ENCODE measurements at regions not wholly inside any gene's neighbourhood (a gene's known extent, or its start where the extent isn't known, plus 50 kb on each side); places are given as distances from the start of the nearest gene placed in this dataset.

DNA sequence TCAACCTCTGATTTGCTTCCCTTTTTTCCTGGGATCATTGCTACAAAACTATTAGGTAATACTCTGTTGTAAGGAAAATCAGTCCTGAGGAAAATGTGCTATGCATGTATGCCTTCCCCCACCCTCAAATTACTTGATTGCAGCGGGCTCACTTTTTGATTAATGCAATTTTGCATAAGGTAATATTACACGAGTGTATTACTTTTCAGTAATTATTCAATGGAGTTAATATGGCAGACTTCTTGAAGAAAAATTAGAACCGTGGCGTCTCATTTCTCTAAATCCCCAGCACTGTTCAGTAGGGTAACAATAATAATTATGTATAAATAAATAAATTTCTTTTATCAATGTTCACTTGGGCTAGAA lies 527.6 kb upstream of the FANCL start:
- H3K4me1 ChIP-seq (ENCODE audit: low read depth), result no peaks in the 10 kb centered on the region
- intact Hi-C loops (cut with DNase I, micrococcal nuclease), result loop anchor here in 1 of 2 donors (10.0 kb wide), 1 partner anchor 1796 kb away; no protein-coding TSS in a partner anchor
- ATAC-seq (no peak), DNase-seq (no peak)
- H3K4me3 ChIP-seq, result no peak overlapping the region
- TF ChIP-seq, protein P1, sequence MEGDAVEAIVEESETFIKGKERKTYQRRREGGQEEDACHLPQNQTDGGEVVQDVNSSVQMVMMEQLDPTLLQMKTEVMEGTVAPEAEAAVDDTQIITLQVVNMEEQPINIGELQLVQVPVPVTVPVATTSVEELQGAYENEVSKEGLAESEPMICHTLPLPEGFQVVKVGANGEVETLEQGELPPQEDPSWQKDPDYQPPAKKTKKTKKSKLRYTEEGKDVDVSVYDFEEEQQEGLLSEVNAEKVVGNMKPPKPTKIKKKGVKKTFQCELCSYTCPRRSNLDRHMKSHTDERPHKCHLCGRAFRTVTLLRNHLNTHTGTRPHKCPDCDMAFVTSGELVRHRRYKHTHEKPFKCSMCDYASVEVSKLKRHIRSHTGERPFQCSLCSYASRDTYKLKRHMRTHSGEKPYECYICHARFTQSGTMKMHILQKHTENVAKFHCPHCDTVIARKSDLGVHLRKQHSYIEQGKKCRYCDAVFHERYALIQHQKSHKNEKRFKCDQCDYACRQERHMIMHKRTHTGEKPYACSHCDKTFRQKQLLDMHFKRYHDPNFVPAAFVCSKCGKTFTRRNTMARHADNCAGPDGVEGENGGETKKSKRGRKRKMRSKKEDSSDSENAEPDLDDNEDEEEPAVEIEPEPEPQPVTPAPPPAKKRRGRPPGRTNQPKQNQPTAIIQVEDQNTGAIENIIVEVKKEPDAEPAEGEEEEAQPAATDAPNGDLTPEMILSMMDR (IDR thresholded peaks at IDR 0.05), result no peak
- H3K9me3 ChIP-seq, result no peaks in the 10 kb centered on the region
- H3K36me3 ChIP-seq (ENCODE audit: low read depth), result no peaks in the 10 kb centered on the region

DNA sequence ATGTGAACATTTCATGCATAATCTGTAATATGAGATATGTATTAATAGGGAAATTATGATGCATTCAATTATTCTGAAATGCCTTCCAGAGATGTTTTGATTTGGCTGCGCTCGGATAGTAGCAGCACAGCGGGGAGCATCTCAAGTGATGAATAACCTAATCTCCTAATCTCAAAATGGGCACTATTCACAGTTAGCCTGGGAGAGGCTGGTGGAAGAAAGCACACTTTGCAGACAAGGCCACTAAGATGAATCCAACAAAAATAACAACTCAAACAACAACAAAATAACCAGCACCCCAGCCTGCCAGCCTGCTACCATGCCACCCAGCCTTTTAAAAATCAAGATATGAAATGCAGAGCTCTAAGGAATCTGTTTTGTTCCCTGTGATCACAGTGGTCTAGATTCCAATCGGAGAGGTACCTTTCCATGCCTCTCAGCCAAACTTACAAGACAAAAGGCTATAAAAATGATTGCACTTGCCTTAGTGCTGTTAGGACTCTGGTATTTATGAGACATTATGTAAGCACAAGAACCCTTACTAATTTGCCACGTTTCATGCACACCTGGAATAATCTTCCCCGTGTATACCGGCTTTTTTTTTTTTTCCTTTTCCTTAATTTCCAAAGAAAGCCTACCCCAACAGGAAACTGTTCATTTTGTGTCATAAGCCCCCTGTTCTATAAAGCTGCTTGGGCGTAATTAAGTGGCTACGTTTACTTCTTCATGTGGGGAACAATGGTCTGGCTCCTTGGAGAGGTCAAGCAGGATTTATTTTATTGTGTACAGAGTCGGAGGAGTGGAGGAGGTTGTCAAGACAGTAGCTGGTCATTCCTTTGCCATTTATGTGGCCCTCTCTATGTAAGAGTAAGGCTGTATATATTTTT lies 526.9 kb upstream of the FANCL start:
- intact Hi-C loops (cut with DNase I, micrococcal nuclease), result loop anchor here in 1 of 2 donors (10.0 kb wide), 1 partner anchor 1797 kb away; no protein-coding TSS in a partner anchor
- no peaks in the 10 kb centered on the region for H3K36me3 ChIP-seq (ENCODE audit: low read depth)
- DNase-seq (no peak), ATAC-seq (no peak)
- TF ChIP-seq, protein P1 (IDR thresholded peaks at IDR 0.05), result no peak
- no peaks in the 10 kb centered on the region for H3K9me3 ChIP-seq
- no peaks in the 10 kb centered on the region for H3K4me1 ChIP-seq (ENCODE audit: low read depth)
- no peak overlapping the region for H3K4me3 ChIP-seq

DNA sequence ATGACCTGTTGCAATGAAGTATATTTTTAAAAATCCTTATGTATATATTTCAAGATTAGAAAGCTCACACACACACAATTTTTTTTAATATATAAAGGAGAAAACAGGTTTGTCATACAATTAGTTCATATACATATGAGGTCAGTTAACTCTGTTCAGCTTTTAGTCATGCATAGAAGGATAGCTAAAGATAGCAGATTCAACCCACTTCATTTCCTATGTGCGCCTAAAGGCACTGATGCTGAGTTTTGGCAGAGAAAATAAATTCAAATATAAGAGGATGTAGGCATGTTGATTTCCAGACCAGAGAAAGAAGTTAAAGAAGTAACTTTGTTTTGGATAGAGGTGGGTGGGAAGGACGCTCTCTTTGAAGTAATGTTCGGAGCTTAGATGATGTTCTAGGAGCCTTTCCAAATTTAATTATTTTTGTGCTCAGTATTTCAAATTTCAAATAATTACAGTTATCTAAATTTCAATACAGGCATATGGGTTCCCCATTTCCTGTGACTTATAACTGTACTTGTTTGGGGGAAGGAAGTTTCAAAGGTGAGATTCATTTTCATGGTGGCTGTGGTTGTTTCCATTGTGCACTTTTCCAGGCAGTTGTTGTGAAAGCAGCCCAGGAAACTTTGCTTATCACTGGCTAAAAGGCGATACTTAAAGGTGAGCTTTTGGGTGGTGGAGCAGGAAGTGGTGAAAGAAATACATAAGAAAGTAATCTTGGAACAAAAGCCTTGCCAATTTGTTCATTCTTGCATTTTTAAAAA lies 523.4 kb upstream of the FANCL start:
- TF ChIP-seq, protein P1 (IDR thresholded peaks at IDR 0.05), result no peak
- DNase-seq (no peak), ATAC-seq (no peak)
- no peak overlapping the region for H3K4me3 ChIP-seq
- H3K36me3 ChIP-seq (ENCODE audit: low read depth), result no peaks in the 10 kb centered on the region
- intact Hi-C loops (cut with DNase I, micrococcal nuclease), result loop anchor here in 1 of 2 donors (10.0 kb wide), 1 partner anchor 1800 kb away; no protein-coding TSS in a partner anchor
- H3K4me1 ChIP-seq (ENCODE audit: low read depth), result no peaks in the 10 kb centered on the region
- no peaks in the 10 kb centered on the region for H3K9me3 ChIP-seq

DNA sequence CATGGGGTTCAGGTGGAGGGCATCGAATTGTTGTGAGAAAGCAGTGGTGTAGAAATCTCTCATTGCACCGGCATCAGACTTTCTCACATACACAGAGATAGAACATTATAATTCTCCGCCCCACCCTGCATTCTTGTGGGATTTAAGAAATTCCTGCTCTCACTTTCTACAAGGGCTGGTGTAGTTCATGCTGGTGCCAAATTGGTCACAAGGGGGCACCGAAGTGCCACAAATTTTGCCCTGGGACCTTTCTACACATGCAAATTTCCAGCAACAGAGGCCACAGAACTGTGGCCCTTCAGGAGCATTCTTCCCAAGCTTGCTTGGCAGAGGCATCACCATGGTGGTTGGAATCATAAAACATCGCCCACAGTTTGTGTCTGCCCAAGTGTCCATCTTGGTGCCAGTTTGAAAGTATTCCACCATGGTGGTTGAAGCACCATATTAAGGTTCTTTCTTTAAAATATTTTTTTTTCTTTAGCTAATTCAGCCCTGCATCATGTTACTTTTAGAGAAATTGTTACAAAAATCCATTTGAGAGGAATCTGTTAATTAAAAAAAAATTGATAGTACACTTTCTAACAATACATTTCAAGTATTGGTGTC lies 521.2 kb upstream of the FANCL start:
- ATAC-seq, result peak; percentile 52
- peak in 2 of 3 donors; percentile 42 to 49 for DNase-seq
- intact Hi-C loops (cut with DNase I, micrococcal nuclease), result loop anchor here in 1 of 2 donors (10.0 kb wide), 1 partner anchor 1803 kb away; no protein-coding TSS in a partner anchor

DNA sequence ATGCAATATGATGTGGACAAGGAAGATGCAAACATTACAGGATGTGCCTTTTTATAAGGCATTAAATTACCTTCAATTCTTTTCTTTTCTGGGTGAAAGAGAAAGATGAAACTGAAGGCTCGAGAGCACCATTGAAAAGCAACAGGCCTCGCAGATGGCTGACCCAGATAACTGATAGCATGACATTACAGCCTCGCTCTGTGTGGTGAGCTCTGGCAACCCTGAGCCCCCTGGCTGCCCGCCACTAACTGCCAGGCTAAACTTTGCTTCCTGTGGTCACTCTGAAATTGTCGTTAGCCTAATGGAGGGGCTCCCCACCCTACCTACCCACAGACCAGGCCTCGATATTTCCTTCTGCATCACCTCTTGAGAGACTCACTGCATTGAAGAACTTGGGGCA lies 516.8 kb upstream of the FANCL start:
- no peaks in the 10 kb centered on the region for H3K9me3 ChIP-seq
- DNase-seq, result no peak
- H3K4me3 ChIP-seq, result no peak overlapping the region
- no peak for ATAC-seq
- H3K36me3 ChIP-seq (ENCODE audit: low read depth), result no peaks in the 10 kb centered on the region
- intact Hi-C loops (cut with DNase I, micrococcal nuclease), result no loop called here
- TF ChIP-seq, protein P1 (IDR thresholded peaks at IDR 0.05), result no peak
- no peaks in the 10 kb centered on the region for H3K4me1 ChIP-seq (ENCODE audit: low read depth)

More for the DNA sequence above, 521.2 kb upstream of the FANCL start:
- TF ChIP-seq, protein P1 (IDR thresholded peaks at IDR 0.05), result no peak
- H3K4me3 ChIP-seq, result no peak overlapping the region
- no peaks in the 10 kb centered on the region for H3K9me3 ChIP-seq
- no peaks in the 10 kb centered on the region for H3K36me3 ChIP-seq (ENCODE audit: low read depth)
- H3K4me1 ChIP-seq (ENCODE audit: low read depth), result no peaks in the 10 kb centered on the region
